ENCODE measurements at regions not wholly inside any gene's neighbourhood (a gene's known extent, or its start where the extent isn't known, plus 50 kb on each side); places are given as distances from the start of the nearest gene placed in this dataset.

GRCh38 chr20:22453244-22454080, 130.9 kb downstream of the FOXA2 start:
- ATAC-seq (ENCODE audit: low FRiP score in 2 of 2) (no peak), DNase-seq (peak in 1 of 2 donors; percentile 63)
- 78 to 79% methylated on average over 12 of the region's 12 CpGs for WGBS, 2 donors
- no peak for TF ChIP-seq EP300 (IDR thresholded peaks at IDR 0.05)
- TF ChIP-seq CTCF (IDR thresholded peaks at IDR 0.05) = peak in 5 of 6 experiments; percentile 44 to 55 (median 50)
- TF ChIP-seq POLR2AphosphoS5 (IDR thresholded peaks at IDR 0.05) = no peak
- H3K27me3 ChIP-seq = no peaks in the 10 kb centered on the region
- no peak overlapping the region for H3K4me3 ChIP-seq
- H3K4me1 ChIP-seq = peaks cover 7 to 14% (median 10%) of the 10 kb centered on the region in 4 donors
- H3K9me3 ChIP-seq = no peaks in the 10 kb centered on the region
- H3K27ac ChIP-seq = no peak overlapping the region
- H3K36me3 ChIP-seq = no peaks in the 10 kb centered on the region

- ATAC-seq (ENCODE audit: low FRiP score in 2 of 2) (no peak), DNase-seq (no peak)
- Histone ChIP-seq H3K36me3 (no peaks in the 10 kb centered on the region), H3K9me3 (no peaks in the 10 kb centered on the region), H3K4me3 (no peak overlapping the region), H3K27ac (no peak overlapping the region), H3K4me1 (peaks cover 7 to 14% (median 10%) of the 10 kb centered on the region in 4 donors), H3K27me3 (no peaks in the 10 kb centered on the region)
- WGBS, 2 donors = 77 to 83% methylated on average over 3 of the region's 3 CpGs
- TF ChIP-seq EP300 (IDR thresholded peaks at IDR 0.05) (no peak), CTCF (IDR thresholded peaks at IDR 0.05) (no peak), POLR2AphosphoS5 (IDR thresholded peaks at IDR 0.05) (no peak), POLR2A (IDR thresholded peaks at IDR 0.05) (no peak)
Observed at GRCh38 chr20:22452442-22453011, 131.8 kb downstream of the FOXA2 start.

GRCh38 chr20:22450537-22450936, 133.8 kb downstream of the FOXA2 start:
- 86 to 95% methylated on average over 2 of the region's 2 CpGs for WGBS, 2 donors
- ATAC-seq (ENCODE audit: low FRiP score in 2 of 2) (no peak), DNase-seq (no peak)

GRCh38 chr20:22449188-22449973, 135.0 kb downstream of the FOXA2 start:
- peak in 1 of 2 donors; percentile 50 for DNase-seq
- peak; percentile 52 to 58 for ATAC-seq (ENCODE audit: low FRiP score in 2 of 2)
- Histone ChIP-seq H3K4me3 (no peak overlapping the region), H3K4me1 (peaks cover 7 to 14% (median 10%) of the 10 kb centered on the region in 4 donors), H3K9me3 (no peaks in the 10 kb centered on the region), H3K27me3 (no peaks in the 10 kb centered on the region), H3K36me3 (no peaks in the 10 kb centered on the region), H3K27ac (peak overlapping the region in 2 of 4 donors; percentile 23 to 50)
- no peak for TF ChIP-seq POLR2A (IDR thresholded peaks at IDR 0.05)
- peak; percentile 22 to 60 for TF ChIP-seq POLR2AphosphoS5 (IDR thresholded peaks at IDR 0.05)
- TF ChIP-seq CTCF (IDR thresholded peaks at IDR 0.05) = no peak
- peak in 1 of 4 donors; percentile 33 for TF ChIP-seq EP300 (IDR thresholded peaks at IDR 0.05)
- whole genome bisulfite sequencing, 2 donors = 7 to 28% methylated on average over 10 of the region's 10 CpGs

More at GRCh38 chr20:22450537-22450936, 133.8 kb downstream of the FOXA2 start:
- peaks cover 7 to 14% (median 10%) of the 10 kb centered on the region in 4 donors for H3K4me1 ChIP-seq
- H3K27ac ChIP-seq = no peak overlapping the region
- H3K9me3 ChIP-seq = no peaks in the 10 kb centered on the region
- no peaks in the 10 kb centered on the region for H3K36me3 ChIP-seq
- TF ChIP-seq POLR2A (IDR thresholded peaks at IDR 0.05) = no peak
- TF ChIP-seq POLR2AphosphoS5 (IDR thresholded peaks at IDR 0.05) = no peak
- no peak for TF ChIP-seq EP300 (IDR thresholded peaks at IDR 0.05)
- TF ChIP-seq CTCF (IDR thresholded peaks at IDR 0.05) = no peak
- no peaks in the 10 kb centered on the region for H3K27me3 ChIP-seq
- H3K4me3 ChIP-seq = no peak overlapping the region

Measured in upper lobe of left lung (tissue), 6 donors.